Right cardiac atrium (tissue), 5 donors: ENCODE measurements at regions not wholly inside any gene's neighbourhood (a gene's known extent, or its start where the extent isn't known, plus 50 kb on each side); places are given as distances from the start of the nearest gene placed in this dataset.

ENCODE experiments used
- ATAC-seq, 2 donors: fragments of 200-7000 bp; cut with Tn5 transposase; one replicate each; pipeline versions ENCODE4 v1.8.0 to v1.9.1; 2020; ENCODE audit warnings: moderate library complexity in 2 of 2, mild to moderate bottlenecking in 1 of 2
- DNase-seq, 3 donors: peaks; one replicate each; pipeline ENCODE4 v3.0.0-alpha.2; 2020
- H3K27ac ChIP-seq: one replicate; pipeline ENCODE4 v1.5.1; 2013; ENCODE audit warnings: mild to moderate bottlenecking, low read length, control low read depth, moderate library complexity
- H3K27me3 ChIP-seq: one replicate; pipeline ENCODE4 v1.6.1; 2013; ENCODE audit not compliant: control insufficient read depth, insufficient read depth
- H3K4me1 ChIP-seq: one replicate; pipeline ENCODE4 v1.6.1; 2013; ENCODE audit warnings: low read length; ENCODE audit not compliant: control insufficient read depth, insufficient read depth
- H3K4me3 ChIP-seq: one replicate; pipeline ENCODE4 v1.5.1; 2013; ENCODE audit warnings: low read length, control low read depth
- H3K9me3 ChIP-seq: one replicate; pipeline ENCODE4 v1.6.1; 2013; ENCODE audit warnings: low read length; ENCODE audit not compliant: control insufficient read depth
- WGBS: extraction: QIAGEN DNeasy Blood & Tissue Kit; methylation state at CpG from one replicate; pipeline ENCODE4 v1.1.7; 2013; 5-methylcytosine and 5-hydroxymethylcytosine counted together
- intact Hi-C, 4 donors: fragments of 100-400 bp; cut with DNase I; formaldehyde crosslinking; loops; one replicate each; pipeline versions ENCODE4 v1.11.0 to v1.14.0; 2022 to 2023
- donor health status: healthy with polysubstance abuse.
- donor health status: DM: no; HTN: yes; CAD: no.
- donor health status: DM: no; HTN: no; CAD: no.
- donor health status: DM: no; HTN: yes; CAD: no; lungs with severe emphysema.
- donor health status: DM: yes; HTN: yes; CAD: no.

- H3K4me3 ChIP-seq, result no peak overlapping the region
- 88% methylated on average over 1 of the region's 1 CpG for WGBS
- no peak overlapping the region for H3K27ac ChIP-seq
- H3K4me1 ChIP-seq, result no peaks in the 10 kb centered on the region
- no peak for ATAC-seq
- H3K27me3 ChIP-seq, result peaks cover 5% of the 10 kb centered on the region
- intact Hi-C loops, result no loop called here
- DNase-seq, result no peak
- H3K9me3 ChIP-seq, result no peaks in the 10 kb centered on the region
Observed at GRCh38 chr11:32039149-32039548, 51.7 kb upstream of the RCN1 start.

GRCh38 chr11:32034680-32035079 is 56.2 kb upstream of the RCN1 start:
- DNase-seq, result no peak
- intact Hi-C loops, result no loop called here
- no peak for ATAC-seq
- H3K4me3 ChIP-seq, result no peak overlapping the region
- H3K27me3 ChIP-seq, result peaks cover 4% of the 10 kb centered on the region
- WGBS, result 95% methylated on average over 2 of the region's 2 CpGs
- H3K27ac ChIP-seq, result no peak overlapping the region
- H3K9me3 ChIP-seq, result no peaks in the 10 kb centered on the region
- no peaks in the 10 kb centered on the region for H3K4me1 ChIP-seq

- no peak overlapping the region for H3K4me3 ChIP-seq
- no peak overlapping the region for H3K27ac ChIP-seq
- no peaks in the 10 kb centered on the region for H3K4me1 ChIP-seq
- H3K9me3 ChIP-seq, result no peaks in the 10 kb centered on the region
- intact Hi-C loops, result no loop called here
- no peak for ATAC-seq
- DNase-seq, result no peak
- 92% methylated on average over 1 of the region's 1 CpG for WGBS
- peaks cover 4% of the 10 kb centered on the region for H3K27me3 ChIP-seq
Observed at GRCh38 chr11:32034149-32034548, 56.7 kb upstream of the RCN1 start.

- WGBS, result 89% methylated on average over 6 of the region's 6 CpGs
- ATAC-seq (no peak), DNase-seq (no peak)
- Histone ChIP-seq H3K27me3 (peaks cover 4% of the 10 kb centered on the region), H3K4me3 (no peak overlapping the region), H3K27ac (no peak overlapping the region), H3K4me1 (no peaks in the 10 kb centered on the region), H3K9me3 (no peaks in the 10 kb centered on the region)
- intact Hi-C loops, result no loop called here
Observed at GRCh38 chr11:32033491-32033890, 57.4 kb upstream of the RCN1 start.

GRCh38 chr11:32033067-32033466 is 57.8 kb upstream of the RCN1 start:
- intact Hi-C loops, result no loop called here
- Histone ChIP-seq H3K4me1 (no peaks in the 10 kb centered on the region), H3K27ac (no peak overlapping the region), H3K9me3 (no peaks in the 10 kb centered on the region), H3K4me3 (no peak overlapping the region), H3K27me3 (peaks cover 4% of the 10 kb centered on the region)
- DNase-seq (no peak), ATAC-seq (no peak)
- WGBS, result 40% methylated on average over 2 of the region's 2 CpGs

GRCh38 chr11:32032478-32032877 is 58.4 kb upstream of the RCN1 start:
- no peak for DNase-seq
- H3K4me3 ChIP-seq, result no peak overlapping the region
- H3K27ac ChIP-seq, result no peak overlapping the region
- 50% methylated on average over 4 of the region's 4 CpGs for WGBS
- no peaks in the 10 kb centered on the region for H3K9me3 ChIP-seq
- intact Hi-C loops, result no loop called here
- no peaks in the 10 kb centered on the region for H3K4me1 ChIP-seq
- no peak for ATAC-seq
- H3K27me3 ChIP-seq, result peaks cover 4% of the 10 kb centered on the region

- ATAC-seq, result no peak
- Histone ChIP-seq H3K27me3 (peaks cover 4% of the 10 kb centered on the region), H3K4me1 (no peaks in the 10 kb centered on the region), H3K4me3 (no peak overlapping the region), H3K27ac (no peak overlapping the region), H3K9me3 (no peaks in the 10 kb centered on the region)
- intact Hi-C loops, result no loop called here
- WGBS, result 71% methylated on average over 1 of the region's 1 CpG
- DNase-seq, result no peak
Observed at GRCh38 chr11:32032052-32032451, 58.8 kb upstream of the RCN1 start.

GRCh38 chr11:32030875-32031503 is 59.9 kb upstream of the RCN1 start:
- intact Hi-C loops, result no loop called here
- Histone ChIP-seq H3K9me3 (no peaks in the 10 kb centered on the region), H3K27ac (no peak overlapping the region), H3K27me3 (peaks cover 4% of the 10 kb centered on the region), H3K4me3 (no peak overlapping the region), H3K4me1 (no peaks in the 10 kb centered on the region)
- no peak for ATAC-seq
- DNase-seq, result no peak
- 88% methylated on average over 10 of the region's 10 CpGs for WGBS

GRCh38 chr11:32029721-32030120 is 61.2 kb upstream of the RCN1 start:
- intact Hi-C loops, result no loop called here
- H3K4me3 ChIP-seq, result no peak overlapping the region
- WGBS, result 62% methylated on average over 4 of the region's 4 CpGs
- H3K9me3 ChIP-seq, result no peaks in the 10 kb centered on the region
- H3K27me3 ChIP-seq, result peaks cover 4% of the 10 kb centered on the region
- no peak for DNase-seq
- no peak overlapping the region for H3K27ac ChIP-seq
- no peak for ATAC-seq
- no peaks in the 10 kb centered on the region for H3K4me1 ChIP-seq

GRCh38 chr11:32028201-32028600 is 62.7 kb upstream of the RCN1 start:
- H3K27me3 ChIP-seq, result no peaks in the 10 kb centered on the region
- intact Hi-C loops, result no loop called here
- 87% methylated on average over 4 of the region's 4 CpGs for WGBS
- DNase-seq (no peak), ATAC-seq (no peak)
- no peaks in the 10 kb centered on the region for H3K4me1 ChIP-seq
- no peak overlapping the region for H3K27ac ChIP-seq
- no peaks in the 10 kb centered on the region for H3K9me3 ChIP-seq
- H3K4me3 ChIP-seq, result no peak overlapping the region

- WGBS, result 70% methylated on average over 2 of the region's 2 CpGs
- intact Hi-C loops, result no loop called here
Observed at GRCh38 chr11:32026766-32027165, 64.1 kb upstream of the RCN1 start.

GRCh38 chr11:32024948-32025347 is 65.9 kb upstream of the RCN1 start:
- DNase-seq (no peak), ATAC-seq (no peak)
- Histone ChIP-seq H3K27me3 (no peaks in the 10 kb centered on the region), H3K9me3 (no peaks in the 10 kb centered on the region), H3K27ac (no peak overlapping the region), H3K4me3 (no peak overlapping the region), H3K4me1 (no peaks in the 10 kb centered on the region)
- intact Hi-C loops, result no loop called here
- 86% methylated on average over 2 of the region's 2 CpGs for WGBS

More at GRCh38 chr11:32026766-32027165, 64.1 kb upstream of the RCN1 start:
- ATAC-seq (no peak), DNase-seq (no peak)
- Histone ChIP-seq H3K27me3 (no peaks in the 10 kb centered on the region), H3K4me3 (no peak overlapping the region), H3K27ac (no peak overlapping the region), H3K4me1 (no peaks in the 10 kb centered on the region), H3K9me3 (no peaks in the 10 kb centered on the region)
